Esophagus muscularis mucosa (tissue), 4 donors: ENCODE measurements at regions not wholly inside any gene's neighbourhood (a gene's known extent, or its start where the extent isn't known, plus 50 kb on each side); places are given as distances from the start of the nearest gene placed in this dataset.

Experiments
- DNase-seq: peaks from one replicate; pipeline ENCODE4 v3.0.0-alpha.2; 2017; ENCODE audit errors: extremely low spot score
- H3K27ac ChIP-seq, 4 donors: fragments of 200-600 bp; sonication (generic); replicated peaks in 1 of 4; 1 replicate in 3 of 4; 2 replicates in 1 of 4; pipeline ENCODE4 v1.5.1; 2016 to 2019; ENCODE audit warnings: mild to moderate bottlenecking in 1 of 4
- H3K27me3 ChIP-seq, 4 donors: fragments of 200-600 bp; sonication (generic); one replicate each; pipeline versions ENCODE4 v1.5.1 to v1.6.0; 2016 to 2019
- H3K36me3 ChIP-seq, 4 donors: fragments of 200-600 bp; sonication (generic); one replicate each; pipeline ENCODE4 v1.5.1; 2016 to 2019
- H3K4me1 ChIP-seq, 4 donors: fragments of 200-600 bp; sonication (generic); one replicate each; pipeline ENCODE4 v1.5.1; 2016 to 2019
- H3K4me3 ChIP-seq, 4 donors: fragments of 200-600 bp; sonication (generic); 1 replicate in 2 of 4; 2 replicates in 2 of 4; pipeline ENCODE4 v1.5.1; 2016 to 2019; ENCODE audit warnings: mild to moderate bottlenecking in 4 of 4, moderate library complexity in 1 of 4
- H3K9me3 ChIP-seq, 4 donors: fragments of 200-600 bp; sonication (generic); 1 replicate in 3 of 4; 2 replicates in 1 of 4; pipeline ENCODE4 v1.5.1; 2016 to 2019
- EP300 ChIP-seq: sonication (generic); formaldehyde crosslinking; IDR thresholded peaks from one replicate; pipeline ENCODE4 v1.6.1; 2017; ENCODE audit warnings: antibody characterized with exemption
- POLR2A ChIP-seq: fragments of 450-650 bp; IDR thresholded peaks from one replicate; pipeline ENCODE4 v1.6.1; 2017; ENCODE audit warnings: antibody characterized with exemption, moderate library complexity, mild to moderate bottlenecking, low read depth
- POLR2AphosphoS5 ChIP-seq, 2 donors: sonication (generic); formaldehyde crosslinking; IDR thresholded peaks; one replicate each; pipeline ENCODE4 v1.6.1; 2017; ENCODE audit warnings: antibody characterized with exemption in 2 of 2
- WGBS: methylation state at CpG from one replicate; pipeline ENCODE4 v1.1.5; 2018; 5-methylcytosine and 5-hydroxymethylcytosine counted together
- intact Hi-C: fragments of 100-400 bp; cut with DNase I; formaldehyde crosslinking; loops from one replicate; pipeline ENCODE4 v1.15.1; 2023
- TF ChIP-seq, protein P1 (sequence below), 3 experiments: fragments of 200-600 bp in 2 of 3; fragments of 450-650 bp in 1 of 3; sonication (generic) in 2 of 3; IDR thresholded peaks; one replicate each; pipeline ENCODE4 v1.5.1; 2017 to 2019; ENCODE audit warnings: antibody characterized with exemption in 3 of 3, mild to moderate bottlenecking in 2 of 3, moderate library complexity in 1 of 3

DNA sequence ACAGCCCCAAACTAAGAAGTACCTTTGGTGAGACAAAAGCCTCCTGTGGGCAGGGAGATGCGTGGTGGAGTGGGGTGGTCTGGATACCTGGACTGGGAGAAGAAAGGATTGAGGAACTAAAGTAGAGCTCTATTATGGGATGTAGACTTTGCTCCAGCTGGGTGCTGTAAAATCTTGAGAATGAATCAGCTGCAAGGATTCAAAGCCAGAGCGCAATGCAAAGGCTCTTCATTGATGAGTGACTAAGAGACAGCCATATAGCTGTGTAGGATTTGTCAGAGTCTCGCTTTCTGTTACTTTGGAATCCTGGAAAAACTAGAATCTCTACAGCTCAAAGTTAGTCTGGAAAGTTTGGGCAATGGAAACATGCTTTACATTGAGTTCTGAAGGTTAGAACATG is 159.9 kb downstream of the TAF11L14 start:
- no peak for DNase-seq
- H3K27me3 ChIP-seq: no peaks in the 10 kb centered on the region
- H3K4me3 ChIP-seq: no peak overlapping the region
- WGBS: 91% methylated on average over 3 of the region's 3 CpGs
- intact Hi-C loops: no loop called here
- no peak overlapping the region for H3K27ac ChIP-seq
- TF ChIP-seq POLR2AphosphoS5 (IDR thresholded peaks at IDR 0.05) (no peak), EP300 (no peak), POLR2A (no peak)
- TF ChIP-seq, protein P1, sequence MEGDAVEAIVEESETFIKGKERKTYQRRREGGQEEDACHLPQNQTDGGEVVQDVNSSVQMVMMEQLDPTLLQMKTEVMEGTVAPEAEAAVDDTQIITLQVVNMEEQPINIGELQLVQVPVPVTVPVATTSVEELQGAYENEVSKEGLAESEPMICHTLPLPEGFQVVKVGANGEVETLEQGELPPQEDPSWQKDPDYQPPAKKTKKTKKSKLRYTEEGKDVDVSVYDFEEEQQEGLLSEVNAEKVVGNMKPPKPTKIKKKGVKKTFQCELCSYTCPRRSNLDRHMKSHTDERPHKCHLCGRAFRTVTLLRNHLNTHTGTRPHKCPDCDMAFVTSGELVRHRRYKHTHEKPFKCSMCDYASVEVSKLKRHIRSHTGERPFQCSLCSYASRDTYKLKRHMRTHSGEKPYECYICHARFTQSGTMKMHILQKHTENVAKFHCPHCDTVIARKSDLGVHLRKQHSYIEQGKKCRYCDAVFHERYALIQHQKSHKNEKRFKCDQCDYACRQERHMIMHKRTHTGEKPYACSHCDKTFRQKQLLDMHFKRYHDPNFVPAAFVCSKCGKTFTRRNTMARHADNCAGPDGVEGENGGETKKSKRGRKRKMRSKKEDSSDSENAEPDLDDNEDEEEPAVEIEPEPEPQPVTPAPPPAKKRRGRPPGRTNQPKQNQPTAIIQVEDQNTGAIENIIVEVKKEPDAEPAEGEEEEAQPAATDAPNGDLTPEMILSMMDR (IDR thresholded peaks at IDR 0.05): no peak
- no peaks in the 10 kb centered on the region for H3K9me3 ChIP-seq
- H3K4me1 ChIP-seq: no peaks in the 10 kb centered on the region
- H3K36me3 ChIP-seq: no peaks in the 10 kb centered on the region

DNA sequence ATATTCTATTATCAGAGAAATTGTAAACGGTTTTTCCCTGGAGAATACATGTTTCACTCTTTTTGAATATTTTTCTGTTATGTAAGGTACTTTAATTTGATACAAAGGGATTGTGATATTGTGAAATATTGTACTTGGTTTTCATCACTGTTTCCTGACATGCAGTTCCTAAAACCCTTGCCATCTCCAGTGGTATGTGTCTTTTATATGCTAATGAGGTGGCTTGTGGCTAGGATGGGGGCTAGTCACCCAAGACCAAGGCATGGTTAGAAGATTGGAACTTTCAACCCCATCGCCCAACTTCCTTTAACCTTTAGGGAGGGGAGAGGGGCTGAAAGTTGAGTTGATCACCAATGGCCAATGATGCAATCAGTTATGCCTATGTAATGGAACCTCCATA is 160.6 kb downstream of the TAF11L14 start:
- TF ChIP-seq, protein P1 (IDR thresholded peaks at IDR 0.05): no peak
- TF ChIP-seq POLR2A (no peak), POLR2AphosphoS5 (IDR thresholded peaks at IDR 0.05) (no peak), EP300 (no peak)
- WGBS: 64% methylated on average over 2 of the region's 2 CpGs
- intact Hi-C loops: no loop called here
- H3K4me1 ChIP-seq: no peaks in the 10 kb centered on the region
- no peak overlapping the region for H3K27ac ChIP-seq
- no peaks in the 10 kb centered on the region for H3K27me3 ChIP-seq
- no peaks in the 10 kb centered on the region for H3K9me3 ChIP-seq
- H3K4me3 ChIP-seq: no peak overlapping the region
- DNase-seq: no peak
- no peaks in the 10 kb centered on the region for H3K36me3 ChIP-seq

DNA sequence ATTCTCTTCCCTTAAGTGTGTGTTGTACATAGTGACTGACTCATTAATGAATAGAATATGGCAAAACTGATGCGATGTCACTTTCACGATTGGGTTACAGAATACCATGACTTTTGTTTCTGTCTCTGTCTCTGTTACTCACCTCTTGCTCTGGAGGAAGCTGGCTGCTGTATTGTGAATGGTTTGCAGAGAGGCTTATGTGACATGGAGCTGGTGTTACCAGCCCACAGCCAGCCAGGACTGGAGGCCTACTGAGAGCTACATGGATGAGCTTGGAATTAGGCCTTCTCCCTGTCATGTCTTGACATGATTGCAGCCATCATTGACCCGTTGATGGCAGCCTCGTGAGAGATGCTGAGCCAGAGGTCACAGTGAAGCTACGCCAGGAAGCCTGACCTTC is 161.9 kb downstream of the TAF11L14 start:
- H3K36me3 ChIP-seq: no peaks in the 10 kb centered on the region
- no peak for DNase-seq
- no peaks in the 10 kb centered on the region for H3K27me3 ChIP-seq
- no peak overlapping the region for H3K27ac ChIP-seq
- TF ChIP-seq, protein P1 (IDR thresholded peaks at IDR 0.05): no peak
- TF ChIP-seq EP300 (no peak), POLR2A (no peak), POLR2AphosphoS5 (IDR thresholded peaks at IDR 0.05) (no peak)
- H3K9me3 ChIP-seq: no peaks in the 10 kb centered on the region
- H3K4me1 ChIP-seq: no peaks in the 10 kb centered on the region
- no peak overlapping the region for H3K4me3 ChIP-seq
- intact Hi-C loops: no loop called here
- 72% methylated on average over 5 of the region's 5 CpGs for WGBS

DNA sequence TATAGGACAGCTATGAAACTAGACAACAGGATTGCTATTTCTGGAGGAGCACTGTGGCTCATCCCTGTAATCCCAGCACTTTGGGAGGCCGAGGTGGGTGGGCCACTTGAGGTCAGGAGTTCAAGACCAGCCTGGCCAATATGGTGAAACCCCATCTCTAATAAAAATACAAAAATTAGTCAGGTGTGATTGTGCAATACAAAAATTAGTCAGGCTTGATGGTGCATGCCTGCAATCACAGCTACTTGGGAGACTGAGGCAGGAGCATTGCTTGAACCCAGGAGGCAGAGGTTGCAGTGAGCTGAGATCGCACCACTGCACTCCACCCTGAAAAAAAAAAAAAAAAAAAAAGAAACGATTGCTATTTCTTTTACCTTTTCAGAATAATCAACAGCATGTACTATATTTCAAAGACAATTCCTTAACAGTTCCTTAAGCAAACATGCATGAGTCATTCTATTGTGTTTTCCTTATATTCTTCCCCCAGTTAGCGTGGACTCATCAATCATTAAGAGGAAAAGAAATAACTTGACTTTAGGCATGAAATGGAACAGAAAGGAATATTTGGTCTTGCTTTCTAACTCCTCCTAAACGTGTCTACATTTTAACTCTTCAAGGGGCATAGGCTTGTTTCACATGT is 162.6 kb downstream of the TAF11L14 start:
- 33% methylated on average over 5 of the region's 5 CpGs for WGBS
- Histone ChIP-seq H3K36me3 (no peaks in the 10 kb centered on the region), H3K27me3 (no peaks in the 10 kb centered on the region), H3K4me3 (no peak overlapping the region), H3K9me3 (no peaks in the 10 kb centered on the region), H3K27ac (no peak overlapping the region), H3K4me1 (no peaks in the 10 kb centered on the region)
- intact Hi-C loops: no loop called here
- no peak for TF ChIP-seq POLR2AphosphoS5 (IDR thresholded peaks at IDR 0.05)
- TF ChIP-seq POLR2A: no peak
- TF ChIP-seq EP300: no peak
- TF ChIP-seq, protein P1 (IDR thresholded peaks at IDR 0.05): no peak
- no peak for DNase-seq

DNA sequence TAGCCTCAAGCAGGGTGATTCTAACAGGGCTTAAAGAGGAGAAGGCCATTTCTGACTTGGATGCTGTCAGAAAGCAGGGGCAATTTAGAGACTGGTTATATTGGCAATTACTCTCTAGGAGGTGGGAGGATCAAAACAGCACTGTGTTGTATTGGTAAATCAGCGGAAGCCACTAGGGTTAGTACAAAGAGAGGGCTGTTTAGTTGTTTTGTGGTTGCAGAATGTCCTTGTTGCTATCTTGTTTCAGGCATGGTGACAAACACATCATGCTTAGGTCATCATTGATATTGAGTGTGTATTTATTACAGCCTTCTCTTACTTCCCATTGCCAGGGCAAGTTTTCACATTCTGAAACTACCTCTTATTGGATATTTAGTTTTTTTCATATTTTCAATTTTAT is 165.3 kb downstream of the TAF11L14 start:
- H3K9me3 ChIP-seq: no peaks in the 10 kb centered on the region
- intact Hi-C loops: no loop called here
- 86% methylated on average over 1 of the region's 1 CpG for WGBS
- no peak overlapping the region for H3K4me3 ChIP-seq
- no peak overlapping the region for H3K27ac ChIP-seq
- no peak for DNase-seq
- H3K27me3 ChIP-seq: no peaks in the 10 kb centered on the region
- TF ChIP-seq, protein P1 (IDR thresholded peaks at IDR 0.05): no peak
- TF ChIP-seq POLR2AphosphoS5 (IDR thresholded peaks at IDR 0.05) (no peak), POLR2A (no peak), EP300 (no peak)
- no peaks in the 10 kb centered on the region for H3K36me3 ChIP-seq
- H3K4me1 ChIP-seq: no peaks in the 10 kb centered on the region
